Adrenal gland (tissue), 5 donors: ENCODE measurements at regions not wholly inside any gene's neighbourhood (a gene's known extent, or its start where the extent isn't known, plus 50 kb on each side); places are given as distances from the start of the nearest gene placed in this dataset.

Experiments
- CTCF ChIP-seq, 6 experiments: fragments of 450-650 bp in 4 of 6; fragments of 200-600 bp in 2 of 6; sonication (generic) in 1 of 6; IDR thresholded peaks; 1 replicate in 5 of 6; 2 replicates in 1 of 6; pipeline versions ENCODE4 v1.5.1 to v1.8.0; 2016 to 2021; ENCODE audit warnings: antibody characterized with exemption in 6 of 6, mild to moderate bottlenecking in 2 of 6, moderate library complexity in 1 of 6
- POLR2A ChIP-seq, 2 donors: fragments of 450-650 bp; IDR thresholded peaks; one replicate each; pipeline ENCODE4 v1.6.1; 2017; ENCODE audit warnings: antibody characterized with exemption in 2 of 2, mild to moderate bottlenecking in 2 of 2, moderate library complexity in 1 of 2
- donor health status: DM: no; HTN: no; CAD: no.

- TF ChIP-seq CTCF (IDR thresholded peaks at IDR 0.05) = no peak
- TF ChIP-seq POLR2A (IDR thresholded peaks at IDR 0.05) = no peak
Measured at GRCh38 chr9:105066275-105066865, 138.4 kb upstream of the ABCA1 start.
